ENCODE measurements at regions not wholly inside any gene's neighbourhood (a gene's known extent, or its start where the extent isn't known, plus 50 kb on each side); places are given as distances from the start of the nearest gene placed in this dataset.
"Not testable (repeated sequence)": the region's sequence is repeated elsewhere in the genome, so short reads cannot be mapped to it uniquely, and the experiment has no call there.

GRCh38 chr6:113718588-113718987 lies 138.6 kb upstream of the MARCKS start:
- no peak for DNase-seq (ENCODE audit: extremely low spot score)
- POLR2A ChIA-PET: no interaction called here
- TF ChIP-seq, protein P1, sequence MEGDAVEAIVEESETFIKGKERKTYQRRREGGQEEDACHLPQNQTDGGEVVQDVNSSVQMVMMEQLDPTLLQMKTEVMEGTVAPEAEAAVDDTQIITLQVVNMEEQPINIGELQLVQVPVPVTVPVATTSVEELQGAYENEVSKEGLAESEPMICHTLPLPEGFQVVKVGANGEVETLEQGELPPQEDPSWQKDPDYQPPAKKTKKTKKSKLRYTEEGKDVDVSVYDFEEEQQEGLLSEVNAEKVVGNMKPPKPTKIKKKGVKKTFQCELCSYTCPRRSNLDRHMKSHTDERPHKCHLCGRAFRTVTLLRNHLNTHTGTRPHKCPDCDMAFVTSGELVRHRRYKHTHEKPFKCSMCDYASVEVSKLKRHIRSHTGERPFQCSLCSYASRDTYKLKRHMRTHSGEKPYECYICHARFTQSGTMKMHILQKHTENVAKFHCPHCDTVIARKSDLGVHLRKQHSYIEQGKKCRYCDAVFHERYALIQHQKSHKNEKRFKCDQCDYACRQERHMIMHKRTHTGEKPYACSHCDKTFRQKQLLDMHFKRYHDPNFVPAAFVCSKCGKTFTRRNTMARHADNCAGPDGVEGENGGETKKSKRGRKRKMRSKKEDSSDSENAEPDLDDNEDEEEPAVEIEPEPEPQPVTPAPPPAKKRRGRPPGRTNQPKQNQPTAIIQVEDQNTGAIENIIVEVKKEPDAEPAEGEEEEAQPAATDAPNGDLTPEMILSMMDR (IDR thresholded peaks at IDR 0.05; ENCODE audit: control extremely low read depth, extremely low read depth, low read depth, missing control alignments): no peak
- CTCF ChIA-PET: no interaction called here

DNA sequence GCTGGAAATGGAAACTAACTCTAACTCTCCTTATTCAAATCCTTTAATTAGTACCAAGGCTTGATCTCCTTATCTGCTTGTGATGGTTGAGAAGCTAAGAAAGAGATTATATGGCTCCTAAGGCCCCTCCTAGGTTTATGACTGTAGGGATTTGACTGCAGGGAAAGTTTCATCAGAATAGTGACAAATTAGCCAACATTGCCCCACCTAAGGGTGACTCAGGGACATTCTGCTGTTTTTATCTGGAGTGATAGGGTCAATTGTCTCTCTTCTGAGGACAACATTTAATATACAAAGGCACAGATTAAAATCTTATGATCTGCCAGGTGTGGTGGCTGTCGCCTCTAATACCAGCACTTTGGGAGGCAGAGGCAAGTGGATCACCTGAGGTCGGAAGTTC lies 138.1 kb upstream of the MARCKS start:
- no peak for DNase-seq (ENCODE audit: extremely low spot score)
- TF ChIP-seq, protein P1 (IDR thresholded peaks at IDR 0.05; ENCODE audit: control extremely low read depth, extremely low read depth, low read depth, missing control alignments): no peak
- ChIA-PET CTCF (interaction anchor here (0.6 kb wide), 1 partner anchor 31 kb away, joined by 4 read pairs; no protein-coding TSS in a partner anchor), POLR2A (no interaction called here)

GRCh38 chr6:113719545-113719944 lies 137.6 kb upstream of the MARCKS start:
- ChIA-PET POLR2A (no interaction called here), CTCF (interaction anchor here (0.6 to 1.0 kb wide), 2 partner anchors 13 to 30 kb away, joined by 4 read pairs; no protein-coding TSS in a partner anchor)
- no peak for DNase-seq (ENCODE audit: extremely low spot score)
- TF ChIP-seq, protein P1 (IDR thresholded peaks at IDR 0.05; ENCODE audit: control extremely low read depth, extremely low read depth, low read depth, missing control alignments): no peak

DNA sequence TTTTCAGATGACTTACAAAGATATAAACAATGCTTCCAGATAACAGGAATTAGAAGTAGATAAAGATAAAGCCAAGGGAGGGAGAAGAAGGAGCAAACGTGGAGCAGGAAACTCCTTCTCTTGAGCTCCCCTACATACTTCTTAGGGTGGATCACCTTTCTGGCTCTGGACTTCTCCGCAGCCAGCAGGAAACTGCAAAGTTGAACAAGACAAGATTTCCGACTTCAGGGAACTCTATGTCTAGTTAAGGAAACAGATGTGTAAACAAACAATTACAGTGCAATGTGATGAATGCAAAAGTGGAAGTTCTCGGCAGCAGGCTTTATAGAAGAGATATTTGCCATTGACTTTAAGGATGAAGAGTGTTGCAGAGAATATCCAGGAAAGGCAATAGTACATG lies 134.0 kb upstream of the MARCKS start:
- ChIA-PET CTCF (interaction anchor here (1.2 kb wide), 1 partner anchor 11 kb away, joined by 3 read pairs; no protein-coding TSS in a partner anchor), POLR2A (no interaction called here)
- TF ChIP-seq, protein P1 (IDR thresholded peaks at IDR 0.05; ENCODE audit: control extremely low read depth, extremely low read depth, low read depth, missing control alignments): no peak
- no peak for DNase-seq (ENCODE audit: extremely low spot score)

- DNase-seq (ENCODE audit: extremely low spot score); POLR2A ChIA-PET: not testable (repeated sequence)
- CTCF ChIA-PET: interaction anchor here (1.3 to 2.3 kb wide), 2 partner anchors 16 to 134 kb away, joined by 4 to 7 read pairs; no protein-coding TSS in a partner anchor
These were observed 132.2 kb upstream of the MARCKS start for GRCh38 chr6:113724927-113725326.

DNA sequence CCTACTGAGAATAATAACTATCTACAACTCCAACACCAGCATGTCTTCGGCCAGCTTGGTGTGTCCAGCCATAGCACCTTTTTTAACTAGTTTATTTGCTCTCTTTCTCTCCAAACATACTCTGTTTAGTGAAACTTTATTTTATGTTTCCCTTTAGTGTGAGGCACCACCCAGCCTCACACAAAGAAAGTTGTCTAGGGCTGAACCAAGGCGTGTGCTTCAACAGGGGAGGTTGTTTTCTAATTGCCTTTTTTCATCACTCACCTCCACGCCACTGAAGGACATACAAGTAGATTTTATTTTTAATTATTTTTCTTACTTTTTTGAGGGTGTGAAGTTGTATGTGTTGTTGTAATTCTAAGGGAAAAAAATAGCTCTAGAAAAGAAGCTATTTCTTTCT lies 125.6 kb upstream of the MARCKS start:
- ChIA-PET POLR2A (no interaction called here), CTCF (interaction anchor here (0.9 to 2.1 kb wide), 6 partner anchors 10 to 127 kb away, joined by 3 to 7 read pairs (median 4); no protein-coding TSS in a partner anchor)
- TF ChIP-seq, protein P1 (IDR thresholded peaks at IDR 0.05; ENCODE audit: control extremely low read depth, extremely low read depth, low read depth, missing control alignments): no peak
- no peak for DNase-seq (ENCODE audit: extremely low spot score)

DNA sequence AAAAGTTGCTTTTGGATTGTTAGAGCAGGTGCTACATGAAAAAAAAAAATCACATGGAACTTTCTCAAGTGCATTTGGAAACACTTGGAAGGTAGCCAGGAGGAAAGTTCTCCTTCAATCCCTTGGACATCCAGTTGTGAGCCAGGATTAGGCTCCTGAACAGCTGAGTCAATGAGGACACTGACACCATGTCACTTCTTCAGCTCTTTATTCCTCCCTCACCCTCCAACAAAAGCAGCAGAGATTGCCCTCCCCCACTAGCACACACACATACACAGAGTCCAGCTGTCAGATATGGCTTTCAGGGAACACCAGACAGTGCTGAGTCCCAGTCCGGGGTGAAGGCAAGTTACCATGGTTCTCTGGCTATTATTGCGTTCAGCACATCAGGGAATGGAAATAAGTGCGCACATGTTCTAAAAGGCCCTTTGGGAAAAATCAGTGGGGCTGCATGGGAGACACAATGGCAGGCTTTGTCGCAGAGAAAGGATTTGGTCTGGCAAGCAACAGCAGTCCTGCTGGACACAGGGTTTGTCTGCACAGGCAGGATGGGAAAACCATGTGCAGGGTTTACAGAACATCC lies 124.7 kb upstream of the MARCKS start:
- ChIA-PET POLR2A (no interaction called here), CTCF (interaction anchor here (0.9 to 1.7 kb wide), 5 partner anchors 12 to 126 kb away, joined by 3 to 4 read pairs (median 4); no protein-coding TSS in a partner anchor)
- no peak for DNase-seq (ENCODE audit: extremely low spot score)
- TF ChIP-seq, protein P1 (IDR thresholded peaks at IDR 0.05; ENCODE audit: control extremely low read depth, extremely low read depth, low read depth, missing control alignments): no peak

Data from GM10248 (cell line).